ENCODE measurements at regions not wholly inside any gene's neighbourhood (a gene's known extent, or its start where the extent isn't known, plus 50 kb on each side); places are given as distances from the start of the nearest gene placed in this dataset.

- no peak for DNase-seq
- Histone ChIP-seq H3K27ac (ENCODE audit: low read length) (no peak overlapping the region), H3F3A (ENCODE audit: low read length, unreplicated experiment) (no peaks in the 10 kb centered on the region), H3K9me3 (ENCODE audit: low read length) (no peaks in the 10 kb centered on the region), H3K9ac (ENCODE audit: low read length) (no peak overlapping the region), H3K4me1 (ENCODE audit: insufficient read depth, low read length) (no peaks in the 10 kb centered on the region), H2AFZ (ENCODE audit: low read length) (no peak overlapping the region), H3K79me2 (ENCODE audit: low read length) (no peaks in the 10 kb centered on the region), H3K4me2 (ENCODE audit: low read length) (no peak overlapping the region), H4K20me1 (ENCODE audit: low read length) (no peaks in the 10 kb centered on the region), H3K9me2 (replicated peaks; ENCODE audit: low read length) (no peaks in the 10 kb centered on the region), H3K4me3 (ENCODE audit: low read length) (no peak overlapping the region), H3K36me3 (ENCODE audit: low read depth, low read length) (no peaks in the 10 kb centered on the region), H3K27me3 (ENCODE audit: low read length) (no peaks in the 10 kb centered on the region)
- BruUV-seq (replicated peaks) = no TSS peak
- POLR2A ChIA-PET (ENCODE audit: unreplicated experiment) = no interaction called here
- intact Hi-C loops (cut with micrococcal nuclease) = loop anchor here (5.0 to 10.0 kb wide), 2 partner anchors 42 to 235 kb away; no protein-coding TSS in a partner anchor
- CTCF ChIA-PET = no interaction called here
- TF ChIP-seq CTCF (conservative IDR thresholded peaks at IDR 0.05; ENCODE audit: low read depth, low read length) (no peak), EZH2phosphoT487 (IDR thresholded peaks at IDR 0.05; ENCODE audit: borderline replicate concordance, low read length) (no peak), EZH2 (IDR thresholded peaks at IDR 0.05; ENCODE audit: low read length, unreplicated experiment) (no peak)
- no peak for ATAC-seq
Observed at GRCh38 chr18:55089610-55090009, 130.3 kb upstream of the CCDC68 start.

DNA sequence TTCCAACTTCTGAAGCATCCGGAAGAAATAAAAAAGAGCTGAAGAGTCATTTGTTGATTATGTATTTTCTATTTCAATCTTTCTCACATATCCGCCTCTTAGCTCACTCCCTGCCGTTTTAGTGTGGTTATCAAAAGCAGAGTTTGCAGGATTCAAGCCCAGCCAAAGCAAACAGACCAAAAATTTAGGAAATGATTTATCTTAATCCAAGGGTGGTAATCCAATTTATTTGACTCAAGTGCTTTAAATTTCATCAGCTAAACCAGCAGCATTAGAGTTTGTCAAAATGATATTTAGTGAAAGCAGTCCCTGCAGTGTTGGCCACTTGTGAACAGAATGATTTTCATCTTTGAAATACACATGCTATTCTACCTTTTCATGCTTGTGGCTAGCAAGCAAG is 129.3 kb upstream of the CCDC68 start:
- intact Hi-C loops (cut with micrococcal nuclease) = loop anchor here (5.0 kb wide), 1 partner anchor 41 kb away; no protein-coding TSS in a partner anchor
- POLR2A ChIA-PET (ENCODE audit: unreplicated experiment) = no interaction called here
- peak; percentile 37 for ATAC-seq

More for the DNA sequence above, 129.3 kb upstream of the CCDC68 start:
- no peaks in the 10 kb centered on the region for H3K36me3 ChIP-seq (ENCODE audit: low read depth, low read length)
- no peak overlapping the region for H3K27ac ChIP-seq (ENCODE audit: low read length)
- no peak overlapping the region for H3K4me3 ChIP-seq (ENCODE audit: low read length)
- no peak for DNase-seq
- CTCF ChIA-PET = no interaction called here
- no peaks in the 10 kb centered on the region for H3K9me2 ChIP-seq (replicated peaks; ENCODE audit: low read length)
- H3F3A ChIP-seq (ENCODE audit: low read length, unreplicated experiment) = no peaks in the 10 kb centered on the region
- H4K20me1 ChIP-seq (ENCODE audit: low read length) = no peaks in the 10 kb centered on the region
- H3K9ac ChIP-seq (ENCODE audit: low read length) = no peak overlapping the region
- no peaks in the 10 kb centered on the region for H3K9me3 ChIP-seq (ENCODE audit: low read length)
- BruUV-seq (replicated peaks) = no TSS peak
- TF ChIP-seq EZH2phosphoT487 (IDR thresholded peaks at IDR 0.05; ENCODE audit: borderline replicate concordance, low read length) (no peak), EZH2 (IDR thresholded peaks at IDR 0.05; ENCODE audit: low read length, unreplicated experiment) (no peak), CTCF (conservative IDR thresholded peaks at IDR 0.05; ENCODE audit: low read depth, low read length) (no peak)
- H3K4me2 ChIP-seq (ENCODE audit: low read length) = no peak overlapping the region
- no peaks in the 10 kb centered on the region for H3K4me1 ChIP-seq (ENCODE audit: insufficient read depth, low read length)
- no peaks in the 10 kb centered on the region for H3K27me3 ChIP-seq (ENCODE audit: low read length)
- H2AFZ ChIP-seq (ENCODE audit: low read length) = no peak overlapping the region
- H3K79me2 ChIP-seq (ENCODE audit: low read length) = no peaks in the 10 kb centered on the region
